OCI-LY7 (cell line): ENCODE measurements at regions not wholly inside any gene's neighbourhood (a gene's known extent, or its start where the extent isn't known, plus 50 kb on each side); places are given as distances from the start of the nearest gene placed in this dataset.

Source experiments
- BruUV-seq: library from RNA; stranded (reverse); fragments of 400-500 nt; replicated peaks from 2 replicates; lab custom pipeline; 2021; lab: Mats Ljungman, UMichigan
- CTCF ChIA-PET: fragments of 300-600 bp; sonication (Branson Sonifier 250); formaldehyde crosslinking; loops from one replicate; lab custom pipeline; 2022; ENCODE audit warnings: antibody characterized with exemption; ENCODE audit not compliant: unreplicated experiment; lab: Charles Lee
- POLR2A ChIA-PET: fragments of 300-600 bp; sonication (Branson Sonifier 250); formaldehyde crosslinking; loops from one replicate; lab custom pipeline; 2022; ENCODE audit warnings: antibody characterized with exemption; lab: Charles Lee
- DNase-seq: peaks from one replicate; pipeline ENCODE4 v3.0.0-alpha.2; 2015; ENCODE audit warnings: low spot score
- H2AFZ ChIP-seq: fragments of 200-600 bp; sonication (generic), shearing (Covaris generic); 2 replicates; pipeline ENCODE4 v1.6.1; 2014; ENCODE audit warnings: mild to moderate bottlenecking, antibody characterized with exemption, low read length, moderate library complexity
- H3K27ac ChIP-seq: fragments of 200-600 bp; sonication (generic); 2 replicates; pipeline ENCODE4 v1.5.1; 2014; ENCODE audit warnings: mixed run types, low read depth, mild to moderate bottlenecking, moderate library complexity, low read length, inconsistent platforms; ENCODE audit not compliant: poor library complexity, severe bottlenecking
- H3K36me3 ChIP-seq: fragments of 200-600 bp; sonication (generic); 2 replicates; pipeline ENCODE4 v1.6.1; 2014; ENCODE audit warnings: mild to moderate bottlenecking, antibody characterized with exemption, low read length, moderate library complexity, mixed read lengths; ENCODE audit not compliant: insufficient read depth
- H3K4me1 ChIP-seq: fragments of 200-600 bp; sonication (generic); 2 replicates; pipeline ENCODE4 v1.5.1; 2014; ENCODE audit warnings: mild to moderate bottlenecking, low read length; ENCODE audit not compliant: insufficient read depth, poor library complexity, severe bottlenecking
- H3K4me2 ChIP-seq: fragments of 200-600 bp; sonication (generic); 2 replicates; pipeline ENCODE4 v1.6.1; 2014; ENCODE audit warnings: mild to moderate bottlenecking, low read length
- H3K4me3 ChIP-seq: fragments of 200-600 bp; sonication (generic); 2 replicates; pipeline ENCODE4 v1.5.1; 2014; ENCODE audit warnings: mild to moderate bottlenecking, low read depth, low read length; ENCODE audit not compliant: poor library complexity, severe bottlenecking
- H3K79me2 ChIP-seq: fragments of 200-600 bp; sonication (generic); 2 replicates; pipeline ENCODE4 v1.6.1; 2016; ENCODE audit warnings: low read depth, mild to moderate bottlenecking, low read length, moderate library complexity, mixed read lengths; ENCODE audit not compliant: insufficient read depth
- H3K9me2 ChIP-seq: fragments of 200-600 bp; sonication (generic); 2 replicates; pipeline ENCODE4 v1.6.1; 2016; ENCODE audit warnings: mild to moderate bottlenecking, low read length, mixed read lengths; ENCODE audit not compliant: insufficient read depth
- H3K9me3 ChIP-seq: fragments of 200-600 bp; sonication (generic); 2 replicates; pipeline ENCODE4 v1.6.1; 2014; ENCODE audit warnings: mild to moderate bottlenecking, mixed run types, low read length, mixed read lengths
- H4K20me1 ChIP-seq: fragments of 200-600 bp; sonication (generic); 2 replicates; pipeline ENCODE4 v1.6.1; 2014; ENCODE audit warnings: mild to moderate bottlenecking, antibody characterized with exemption, low read length, moderate library complexity, mixed read lengths; ENCODE audit not compliant: insufficient read depth
- EZH2phosphoT487 ChIP-seq: fragments of 200-600 bp; sonication (generic); IDR thresholded peaks from 2 replicates; pipeline ENCODE4 v1.6.1; 2018; ENCODE audit warnings: low read depth, borderline replicate concordance, mild to moderate bottlenecking, mixed run types, antibody characterized with exemption, low read length, moderate library complexity, mixed read lengths
- intact Hi-C: fragments of 100-400 bp; cut with micrococcal nuclease; formaldehyde crosslinking; loops from one replicate; pipeline ENCODE4 v1.10.0; 2022; ENCODE audit not compliant: unreplicated experiment
- TF ChIP-seq, protein P1 (sequence below): fragments of 200-600 bp; sonication (generic); conservative IDR thresholded peaks from 2 replicates; pipeline ENCODE4 v1.5.1; 2014; ENCODE audit warnings: mild to moderate bottlenecking, antibody characterized with exemption, low read length, moderate library complexity, mixed read lengths

DNA sequence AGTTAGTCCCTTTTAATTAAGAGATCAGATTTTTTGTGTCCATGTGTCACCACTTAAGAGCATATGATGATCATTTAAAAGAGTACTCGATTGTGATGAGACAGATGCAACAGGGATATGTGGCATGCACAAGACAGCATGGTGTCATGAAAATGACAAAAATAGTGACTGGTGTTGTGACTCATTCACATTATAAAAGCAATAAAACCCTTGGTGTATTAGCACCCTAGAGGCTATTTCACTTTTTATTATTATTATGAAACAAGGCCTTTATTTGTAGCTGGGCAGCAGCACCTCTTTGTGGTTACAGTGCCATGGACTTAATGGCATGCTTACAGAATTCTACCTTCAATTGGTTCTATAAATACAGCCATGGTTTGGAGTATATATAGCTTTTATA lies 1296.0 kb upstream of the ZEB2 start:
- TF ChIP-seq EZH2phosphoT487, result no peak
- TF ChIP-seq, protein P1, sequence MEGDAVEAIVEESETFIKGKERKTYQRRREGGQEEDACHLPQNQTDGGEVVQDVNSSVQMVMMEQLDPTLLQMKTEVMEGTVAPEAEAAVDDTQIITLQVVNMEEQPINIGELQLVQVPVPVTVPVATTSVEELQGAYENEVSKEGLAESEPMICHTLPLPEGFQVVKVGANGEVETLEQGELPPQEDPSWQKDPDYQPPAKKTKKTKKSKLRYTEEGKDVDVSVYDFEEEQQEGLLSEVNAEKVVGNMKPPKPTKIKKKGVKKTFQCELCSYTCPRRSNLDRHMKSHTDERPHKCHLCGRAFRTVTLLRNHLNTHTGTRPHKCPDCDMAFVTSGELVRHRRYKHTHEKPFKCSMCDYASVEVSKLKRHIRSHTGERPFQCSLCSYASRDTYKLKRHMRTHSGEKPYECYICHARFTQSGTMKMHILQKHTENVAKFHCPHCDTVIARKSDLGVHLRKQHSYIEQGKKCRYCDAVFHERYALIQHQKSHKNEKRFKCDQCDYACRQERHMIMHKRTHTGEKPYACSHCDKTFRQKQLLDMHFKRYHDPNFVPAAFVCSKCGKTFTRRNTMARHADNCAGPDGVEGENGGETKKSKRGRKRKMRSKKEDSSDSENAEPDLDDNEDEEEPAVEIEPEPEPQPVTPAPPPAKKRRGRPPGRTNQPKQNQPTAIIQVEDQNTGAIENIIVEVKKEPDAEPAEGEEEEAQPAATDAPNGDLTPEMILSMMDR, result no peak
- H3K79me2 ChIP-seq, result no peaks in the 10 kb centered on the region
- H3K27ac ChIP-seq, result no peak overlapping the region
- no TSS peak for BruUV-seq
- H3K36me3 ChIP-seq, result no peaks in the 10 kb centered on the region
- ChIA-PET CTCF (no interaction called here), POLR2A (interaction anchor here (0.5 to 0.7 kb wide), 3 partner anchors 10 to 1613 kb away, joined by 3 read pairs; no protein-coding TSS in a partner anchor)
- H3K4me3 ChIP-seq, result no peak overlapping the region
- intact Hi-C loops, result no loop called here
- no peak overlapping the region for H3K4me2 ChIP-seq
- H3K4me1 ChIP-seq, result no peaks in the 10 kb centered on the region
- no peaks in the 10 kb centered on the region for H3K9me2 ChIP-seq
- no peaks in the 10 kb centered on the region for H4K20me1 ChIP-seq
- DNase-seq, result no peak
- H3K9me3 ChIP-seq, result no peaks in the 10 kb centered on the region
- no peak overlapping the region for H2AFZ ChIP-seq

DNA sequence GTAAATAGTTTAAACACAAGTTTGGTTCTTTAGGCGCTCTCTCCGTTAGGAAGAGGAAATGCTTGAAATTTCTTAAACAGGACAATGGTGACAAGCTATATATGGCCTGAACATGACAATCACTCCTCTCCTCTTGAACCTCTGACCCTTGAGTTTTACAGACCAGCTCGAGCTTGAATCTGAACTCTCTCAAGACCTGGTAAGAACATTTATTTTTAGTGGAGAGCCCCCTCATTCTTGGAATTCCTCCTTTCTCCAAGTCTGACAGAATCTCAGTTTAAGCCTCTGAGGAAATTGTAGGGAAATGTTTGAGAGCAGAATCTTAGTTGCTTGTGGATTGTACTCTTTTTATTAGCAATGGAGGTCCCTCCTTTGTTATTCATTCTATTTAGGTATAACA lies 1293.6 kb upstream of the ZEB2 start:
- TF ChIP-seq, protein P1, result no peak
- TF ChIP-seq EZH2phosphoT487, result no peak
- no peak overlapping the region for H3K4me3 ChIP-seq
- H3K4me1 ChIP-seq, result no peaks in the 10 kb centered on the region
- DNase-seq, result no peak
- no peaks in the 10 kb centered on the region for H3K79me2 ChIP-seq
- ChIA-PET CTCF (no interaction called here), POLR2A (interaction anchor here (0.5 to 1.1 kb wide), 3 partner anchors 10 to 764 kb away, joined by 3 read pairs; no protein-coding TSS in a partner anchor)
- intact Hi-C loops, result no loop called here
- H3K4me2 ChIP-seq, result no peak overlapping the region
- H3K9me2 ChIP-seq, result no peaks in the 10 kb centered on the region
- no peaks in the 10 kb centered on the region for H4K20me1 ChIP-seq
- no peak overlapping the region for H2AFZ ChIP-seq
- no peaks in the 10 kb centered on the region for H3K36me3 ChIP-seq
- H3K27ac ChIP-seq, result no peak overlapping the region
- BruUV-seq, result no TSS peak
- H3K9me3 ChIP-seq, result no peaks in the 10 kb centered on the region

DNA sequence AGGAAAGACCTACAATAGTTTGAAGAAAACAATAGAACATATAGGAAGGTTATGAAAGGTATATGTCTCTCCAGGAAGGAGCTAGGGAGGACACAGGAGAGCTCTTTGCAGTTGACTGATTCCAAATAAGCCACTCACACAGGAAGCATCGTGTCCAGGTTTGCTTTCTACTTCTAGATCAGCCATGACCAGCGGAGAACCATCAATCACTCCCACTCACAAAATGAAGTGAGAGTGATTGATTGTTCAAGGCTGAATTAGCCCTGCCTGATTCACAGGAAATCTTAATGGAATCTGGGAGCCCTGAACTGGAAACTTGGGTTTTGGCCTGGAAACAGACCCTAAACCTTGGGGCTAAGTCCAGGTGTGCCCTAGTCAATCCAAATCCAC lies 1292.2 kb upstream of the ZEB2 start:
- Histone ChIP-seq H3K9me3 (no peaks in the 10 kb centered on the region), H3K4me1 (no peaks in the 10 kb centered on the region), H3K4me2 (no peak overlapping the region), H3K79me2 (no peaks in the 10 kb centered on the region), H3K27ac (no peak overlapping the region), H3K36me3 (no peaks in the 10 kb centered on the region), H3K4me3 (no peak overlapping the region), H2AFZ (no peak overlapping the region), H3K9me2 (no peaks in the 10 kb centered on the region), H4K20me1 (no peaks in the 10 kb centered on the region)
- no TSS peak for BruUV-seq
- CTCF ChIA-PET, result no interaction called here
- TF ChIP-seq, protein P1, result no peak
- POLR2A ChIA-PET, result interaction anchor here (0.7 kb wide), 1 partner anchor 1085 kb away, joined by 3 read pairs; no protein-coding TSS in a partner anchor
- no peak for DNase-seq
- intact Hi-C loops, result no loop called here
